ENCODE measurements at regions not wholly inside any gene's neighbourhood (a gene's known extent, or its start where the extent isn't known, plus 50 kb on each side); places are given as distances from the start of the nearest gene placed in this dataset.

GRCh38 chr5:162485666-162486292, 418.2 kb downstream of the GABRG2 start:
- DNase-seq (ENCODE audit: low read depth) = no peak

GRCh38 chr5:162487528-162488525, 420.3 kb downstream of the GABRG2 start:
- no peak for DNase-seq (ENCODE audit: low read depth)

GRCh38 chr5:162496100-162496808, 428.7 kb downstream of the GABRG2 start:
- DNase-seq (ENCODE audit: low read depth) = no peak

GRCh38 chr5:162497455-162497854, 429.9 kb downstream of the GABRG2 start:
- DNase-seq (ENCODE audit: low read depth) = no peak

GRCh38 chr5:162502780-162503179, 435.2 kb downstream of the GABRG2 start:
- no peak for DNase-seq (ENCODE audit: low read depth)

- DNase-seq (ENCODE audit: low read depth) = no peak
Observed at GRCh38 chr5:162503796-162504195, 436.2 kb downstream of the GABRG2 start.

GRCh38 chr5:162512935-162513565, 445.5 kb downstream of the GABRG2 start:
- no peak for DNase-seq (ENCODE audit: low read depth)

GRCh38 chr5:162514116-162514515, 446.5 kb downstream of the GABRG2 start:
- DNase-seq (ENCODE audit: low read depth) = no peak

GRCh38 chr5:162520878-162521277, 453.3 kb downstream of the GABRG2 start:
- no peak for DNase-seq (ENCODE audit: low read depth)

GRCh38 chr5:162529209-162529608, 461.6 kb downstream of the GABRG2 start:
- no peak for DNase-seq (ENCODE audit: low read depth)

GRCh38 chr5:162529886-162530285, 462.3 kb downstream of the GABRG2 start:
- DNase-seq (ENCODE audit: low read depth) = no peak

- DNase-seq (ENCODE audit: low read depth) = no peak
Observed at GRCh38 chr5:162543437-162543836, 475.9 kb downstream of the GABRG2 start.

GRCh38 chr5:162544905-162545304, 477.3 kb downstream of the GABRG2 start:
- DNase-seq (ENCODE audit: low read depth) = no peak

GRCh38 chr5:162550236-162550635, 482.7 kb downstream of the GABRG2 start:
- no peak for DNase-seq (ENCODE audit: low read depth)

GRCh38 chr5:162558120-162558519, 490.5 kb downstream of the GABRG2 start:
- DNase-seq (ENCODE audit: low read depth) = no peak

- DNase-seq (ENCODE audit: low read depth) = no peak
Observed at GRCh38 chr5:162567644-162568043, 500.1 kb downstream of the GABRG2 start.

- no peak for DNase-seq (ENCODE audit: low read depth)
Observed at GRCh38 chr5:162573758-162574157, 506.2 kb downstream of the GABRG2 start.

- DNase-seq (ENCODE audit: low read depth) = no peak
Observed at GRCh38 chr5:162591724-162592123, 524.2 kb downstream of the GABRG2 start.

GRCh38 chr5:162593881-162594280, 526.3 kb downstream of the GABRG2 start:
- no peak for DNase-seq (ENCODE audit: low read depth)

GRCh38 chr5:162603443-162604070, 536.0 kb downstream of the GABRG2 start:
- no peak for DNase-seq (ENCODE audit: low read depth)

- DNase-seq (ENCODE audit: low read depth) = no peak
Observed at GRCh38 chr5:162607879-162608278, 540.3 kb downstream of the GABRG2 start.

All from activated T-cell treated with anti-CD3 and anti-CD28 coated beads for 1 hour (primary cell).